Heart left ventricle (tissue), 13 donors: ENCODE measurements at regions not wholly inside any gene's neighbourhood (a gene's known extent, or its start where the extent isn't known, plus 50 kb on each side); places are given as distances from the start of the nearest gene placed in this dataset.

ENCODE experiments used
- POLR2A ChIP-seq, 2 donors: fragments of 450-650 bp; IDR thresholded peaks; one replicate each; pipeline ENCODE4 v1.6.1; 2017; ENCODE audit warnings: antibody characterized with exemption in 2 of 2, mild to moderate bottlenecking in 2 of 2, moderate library complexity in 2 of 2
- TF ChIP-seq, protein P1 (sequence below), 12 donors: fragments of 200-600 bp; sonication (generic) in 4 of 12; IDR thresholded peaks; one replicate each; pipeline versions ENCODE4 v1.5.0 to v1.8.0; 2018 to 2022; ENCODE audit warnings: antibody characterized with exemption in 12 of 12, mild to moderate bottlenecking in 5 of 12
- donor health status: ischemic (EF 13 %, LVEDD 7.1; RV severe dilation, severe dysfunction).
- donor health status: DM: no; HTN: yes; CAD: no.
- donor health status: DM: no; HTN: no; CAD: no.
- donor health status: ischemic (EF 25% LVEDD 6.9; RV normal size, moderate dysfunction).
- donor health status: ischemic (EF 25% LVEDD 5.7; RV mildly dilated, moderate dysfunction).
- donor health status: ischemic (EF 35%, LVEDD 5.7; RV mildly dilated, moderate dysfunction).
- donor health status: nonischemic (EF 11% LVEDD 7.7; RV severe dilation, severe dysfunction).
- donor health status: DM: yes; HTN: yes; CAD: no.
- donor health status: PGD.
- donor health status: ischemic (EF 29% LVEDD 5.4; RV normal size, mild dysfunction).
- donor health status: nonischemic (EF 23%, LVEDD 6.1; RV moderate dilation, normal function).

DNA sequence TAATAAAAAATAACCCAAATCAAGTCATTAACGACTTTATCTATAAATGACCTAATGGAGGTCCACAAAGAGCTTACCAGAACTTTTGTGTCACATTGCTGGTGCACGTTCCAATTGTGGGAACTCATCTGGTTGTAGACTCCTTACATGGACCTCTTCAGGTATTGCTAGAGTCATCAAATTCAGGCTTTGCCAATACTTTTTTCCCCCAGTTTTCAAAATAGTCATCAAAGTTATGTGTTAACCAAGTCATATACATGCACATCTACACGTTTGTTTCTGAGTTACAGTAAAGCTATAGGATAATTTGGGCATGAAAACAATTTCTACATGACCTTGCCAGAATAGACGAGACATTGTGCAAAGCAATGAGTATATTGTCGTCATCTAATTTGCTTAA lies 76.2 kb upstream of the ADAMTS18 start:
- TF ChIP-seq, protein P1, sequence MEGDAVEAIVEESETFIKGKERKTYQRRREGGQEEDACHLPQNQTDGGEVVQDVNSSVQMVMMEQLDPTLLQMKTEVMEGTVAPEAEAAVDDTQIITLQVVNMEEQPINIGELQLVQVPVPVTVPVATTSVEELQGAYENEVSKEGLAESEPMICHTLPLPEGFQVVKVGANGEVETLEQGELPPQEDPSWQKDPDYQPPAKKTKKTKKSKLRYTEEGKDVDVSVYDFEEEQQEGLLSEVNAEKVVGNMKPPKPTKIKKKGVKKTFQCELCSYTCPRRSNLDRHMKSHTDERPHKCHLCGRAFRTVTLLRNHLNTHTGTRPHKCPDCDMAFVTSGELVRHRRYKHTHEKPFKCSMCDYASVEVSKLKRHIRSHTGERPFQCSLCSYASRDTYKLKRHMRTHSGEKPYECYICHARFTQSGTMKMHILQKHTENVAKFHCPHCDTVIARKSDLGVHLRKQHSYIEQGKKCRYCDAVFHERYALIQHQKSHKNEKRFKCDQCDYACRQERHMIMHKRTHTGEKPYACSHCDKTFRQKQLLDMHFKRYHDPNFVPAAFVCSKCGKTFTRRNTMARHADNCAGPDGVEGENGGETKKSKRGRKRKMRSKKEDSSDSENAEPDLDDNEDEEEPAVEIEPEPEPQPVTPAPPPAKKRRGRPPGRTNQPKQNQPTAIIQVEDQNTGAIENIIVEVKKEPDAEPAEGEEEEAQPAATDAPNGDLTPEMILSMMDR (IDR thresholded peaks at IDR 0.05) = no peak
- no peak for TF ChIP-seq POLR2A (IDR thresholded peaks at IDR 0.05)
